Osteocyte (in vitro differentiated cells): ENCODE measurements at regions not wholly inside any gene's neighbourhood (a gene's known extent, or its start where the extent isn't known, plus 50 kb on each side); places are given as distances from the start of the nearest gene placed in this dataset.

Experiments used
- DNase-seq: peaks from one replicate; pipeline ENCODE4 v3.0.0; 2021; ENCODE audit warnings: mixed read lengths; ENCODE audit not compliant: unreplicated experiment; ENCODE audit errors: extremely low spot score
- H3K27ac Mint-ChIP-seq: one replicate; pipeline ENCODE4 v1.8.0; 2021; ENCODE audit warnings: mild to moderate bottlenecking, mixed read lengths; ENCODE audit not compliant: unreplicated experiment
- H3K27me3 Mint-ChIP-seq: one replicate; pipeline ENCODE4 v1.8.0; 2021; ENCODE audit warnings: mixed read lengths; ENCODE audit not compliant: unreplicated experiment
- H3K36me3 Mint-ChIP-seq: one replicate; pipeline ENCODE4 v1.8.0; 2021; ENCODE audit warnings: mixed read lengths; ENCODE audit not compliant: unreplicated experiment
- H3K4me1 Mint-ChIP-seq: one replicate; pipeline ENCODE4 v1.8.0; 2021; ENCODE audit warnings: mixed read lengths; ENCODE audit not compliant: unreplicated experiment
- H3K4me3 Mint-ChIP-seq: one replicate; pipeline ENCODE4 v1.8.0; 2021; ENCODE audit warnings: mild to moderate bottlenecking, moderate library complexity, mixed read lengths; ENCODE audit not compliant: unreplicated experiment
- H3K9me3 Mint-ChIP-seq: one replicate; pipeline ENCODE4 v1.8.0; 2021; ENCODE audit warnings: mixed read lengths; ENCODE audit not compliant: unreplicated experiment
- TF ChIP-seq, protein P1 (sequence below): fragments of 200-600 bp; sonication (generic); IDR thresholded peaks from 2 replicates; pipeline ENCODE4 v1.5.0; 2021; ENCODE audit warnings: antibody characterized with exemption, mild to moderate bottlenecking, moderate library complexity

DNA sequence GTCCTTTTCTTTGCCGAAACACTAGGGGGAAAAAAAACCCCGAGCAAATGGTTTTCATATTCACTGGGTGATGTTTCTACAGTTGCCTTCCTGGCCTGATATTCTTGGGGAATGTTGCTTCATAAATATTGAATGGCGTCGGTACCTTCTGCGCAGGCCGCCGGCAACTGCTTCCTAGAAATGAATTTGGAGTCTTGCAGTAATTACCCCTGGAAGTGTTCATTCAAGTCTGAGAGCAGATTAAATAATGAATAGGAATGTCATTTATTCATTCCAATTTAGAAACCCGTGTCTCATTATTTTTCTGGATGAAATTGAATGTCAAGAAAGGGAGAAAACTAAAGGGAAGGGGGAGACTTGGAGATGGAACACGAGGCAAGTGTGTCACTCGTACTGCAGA, 179.4 kb upstream of the KCNG1 start:
- H3K36me3 Mint-ChIP-seq: no peaks in the 10 kb centered on the region
- H3K9me3 Mint-ChIP-seq: no peaks in the 10 kb centered on the region
- no peak overlapping the region for H3K27ac Mint-ChIP-seq
- peaks cover 35% of the 10 kb centered on the region for H3K27me3 Mint-ChIP-seq
- peaks cover 5% of the 10 kb centered on the region for H3K4me1 Mint-ChIP-seq
- no peak for DNase-seq
- H3K4me3 Mint-ChIP-seq: no peak overlapping the region
- TF ChIP-seq, protein P1, sequence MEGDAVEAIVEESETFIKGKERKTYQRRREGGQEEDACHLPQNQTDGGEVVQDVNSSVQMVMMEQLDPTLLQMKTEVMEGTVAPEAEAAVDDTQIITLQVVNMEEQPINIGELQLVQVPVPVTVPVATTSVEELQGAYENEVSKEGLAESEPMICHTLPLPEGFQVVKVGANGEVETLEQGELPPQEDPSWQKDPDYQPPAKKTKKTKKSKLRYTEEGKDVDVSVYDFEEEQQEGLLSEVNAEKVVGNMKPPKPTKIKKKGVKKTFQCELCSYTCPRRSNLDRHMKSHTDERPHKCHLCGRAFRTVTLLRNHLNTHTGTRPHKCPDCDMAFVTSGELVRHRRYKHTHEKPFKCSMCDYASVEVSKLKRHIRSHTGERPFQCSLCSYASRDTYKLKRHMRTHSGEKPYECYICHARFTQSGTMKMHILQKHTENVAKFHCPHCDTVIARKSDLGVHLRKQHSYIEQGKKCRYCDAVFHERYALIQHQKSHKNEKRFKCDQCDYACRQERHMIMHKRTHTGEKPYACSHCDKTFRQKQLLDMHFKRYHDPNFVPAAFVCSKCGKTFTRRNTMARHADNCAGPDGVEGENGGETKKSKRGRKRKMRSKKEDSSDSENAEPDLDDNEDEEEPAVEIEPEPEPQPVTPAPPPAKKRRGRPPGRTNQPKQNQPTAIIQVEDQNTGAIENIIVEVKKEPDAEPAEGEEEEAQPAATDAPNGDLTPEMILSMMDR: no peak

DNA sequence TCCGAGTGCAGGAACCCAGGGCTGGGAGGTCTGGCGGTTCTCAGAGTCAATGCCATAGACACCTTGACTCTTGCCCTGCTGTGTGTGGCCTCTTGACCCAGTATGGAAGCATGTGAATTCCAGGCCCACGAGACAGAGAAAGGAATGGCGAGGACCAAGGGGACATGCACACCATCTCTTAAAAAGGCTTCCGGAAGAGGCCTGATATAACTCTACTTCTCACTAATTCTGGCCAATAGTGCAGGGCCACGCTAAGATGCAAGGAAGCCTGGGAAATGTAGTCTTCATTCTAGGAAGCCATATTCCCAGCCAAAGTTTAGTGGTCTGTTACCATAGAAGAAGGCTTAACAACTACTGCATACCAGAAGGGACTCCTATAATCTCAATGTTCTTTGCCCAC, 177.0 kb upstream of the KCNG1 start:
- H3K9me3 Mint-ChIP-seq: no peaks in the 10 kb centered on the region
- H3K27me3 Mint-ChIP-seq: peaks cover 21% of the 10 kb centered on the region
- H3K36me3 Mint-ChIP-seq: no peaks in the 10 kb centered on the region
- no peak overlapping the region for H3K4me3 Mint-ChIP-seq
- no peak overlapping the region for H3K27ac Mint-ChIP-seq
- DNase-seq: no peak
- H3K4me1 Mint-ChIP-seq: peaks cover 6% of the 10 kb centered on the region
- TF ChIP-seq, protein P1: no peak

DNA sequence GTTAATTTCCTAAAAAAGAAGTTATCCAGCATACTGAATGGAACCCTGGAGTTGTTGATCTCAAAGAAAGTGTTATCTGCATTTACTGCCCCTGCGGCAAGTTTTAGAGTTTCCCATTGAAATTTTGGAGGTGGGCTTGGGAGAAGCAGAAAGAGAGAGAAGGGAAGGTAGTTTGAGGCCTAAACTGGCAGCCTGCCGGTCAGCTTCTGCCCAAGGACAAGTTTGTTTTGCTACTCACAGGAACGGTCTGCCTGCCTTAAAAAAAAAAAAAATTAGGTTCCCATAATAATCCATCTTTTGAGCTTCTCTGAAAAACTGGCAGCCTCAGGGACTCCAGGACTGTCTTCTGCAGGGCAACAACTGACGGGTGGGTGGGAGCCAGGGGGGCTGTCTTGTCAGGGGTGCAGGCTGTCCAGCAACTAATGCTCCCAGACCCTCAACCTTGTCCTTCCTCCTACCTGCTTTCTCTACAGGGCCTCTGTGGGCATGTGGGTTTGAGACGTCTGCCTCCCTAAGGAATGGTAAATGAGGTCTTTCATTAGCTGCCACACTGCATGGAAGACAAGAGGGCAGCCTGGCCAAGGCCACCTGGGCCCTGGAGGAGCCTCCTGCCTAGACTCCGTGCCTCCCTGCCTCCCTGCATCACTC, 176.1 kb upstream of the KCNG1 start:
- Mint-ChIP-seq H3K27ac (no peak overlapping the region), H3K9me3 (no peaks in the 10 kb centered on the region), H3K4me3 (no peak overlapping the region), H3K27me3 (peaks cover 14% of the 10 kb centered on the region), H3K4me1 (peaks cover 6% of the 10 kb centered on the region), H3K36me3 (no peaks in the 10 kb centered on the region)
- DNase-seq: no peak
- TF ChIP-seq, protein P1: no peak

DNA sequence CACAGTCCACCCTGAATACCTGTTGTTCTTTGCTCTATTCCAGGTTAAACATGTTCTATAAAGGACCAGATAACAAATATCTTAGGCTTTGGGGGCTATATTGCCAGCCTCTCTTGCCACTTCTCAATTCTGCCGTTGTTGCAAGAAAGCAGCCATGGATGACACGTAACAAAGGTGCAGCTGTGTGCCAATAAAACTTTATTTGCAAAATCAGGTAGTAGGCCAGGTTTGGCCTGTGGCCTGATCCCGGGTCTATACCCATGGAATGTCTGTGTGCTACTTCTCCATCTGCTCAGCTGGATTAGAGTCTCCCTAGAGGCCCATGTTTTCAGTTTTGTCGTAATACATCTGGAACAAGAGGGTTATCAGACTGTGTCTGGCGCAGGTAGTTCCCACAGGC, 175.3 kb upstream of the KCNG1 start:
- Mint-ChIP-seq H3K36me3 (no peaks in the 10 kb centered on the region), H3K9me3 (no peaks in the 10 kb centered on the region)
- TF ChIP-seq, protein P1: no peak

DNA sequence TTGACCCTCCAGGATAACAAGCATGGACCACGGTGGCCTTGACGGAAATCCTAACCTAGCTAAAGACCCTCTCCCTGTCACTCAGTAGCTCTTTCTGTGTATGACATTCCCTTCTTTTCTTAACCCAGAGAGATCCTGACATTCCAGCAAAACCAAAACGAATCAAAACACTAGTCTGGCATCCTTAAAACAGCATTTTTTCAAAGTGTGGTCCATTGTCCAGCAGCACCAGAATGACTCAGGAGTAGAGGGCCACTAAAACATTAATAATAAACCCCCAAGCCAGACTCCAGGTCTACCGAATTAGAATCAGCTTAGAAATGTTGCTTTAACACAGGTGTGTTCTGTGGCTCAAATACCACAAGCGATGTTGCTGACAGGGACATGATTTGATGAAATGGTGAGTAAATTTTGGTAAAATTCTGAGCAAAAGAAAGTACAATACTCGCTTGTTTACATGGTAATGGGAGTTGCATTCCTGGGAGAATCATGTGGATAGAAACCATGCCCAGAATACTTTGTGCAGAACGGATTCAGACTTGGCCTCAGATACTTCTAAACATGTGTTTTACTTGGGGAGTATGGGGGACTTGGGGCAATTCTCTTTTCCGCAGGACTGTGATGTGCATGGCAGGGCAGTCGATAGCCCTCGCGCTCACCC, 174.2 kb upstream of the KCNG1 start:
- Mint-ChIP-seq H3K4me3 (no peak overlapping the region), H3K4me1 (peaks cover 6% of the 10 kb centered on the region), H3K36me3 (no peaks in the 10 kb centered on the region), H3K9me3 (no peaks in the 10 kb centered on the region), H3K27me3 (peaks cover 7% of the 10 kb centered on the region), H3K27ac (no peak overlapping the region)
- TF ChIP-seq, protein P1: no peak
- no peak for DNase-seq

More for the DNA sequence above, 175.3 kb upstream of the KCNG1 start:
- Mint-ChIP-seq H3K27ac (no peak overlapping the region), H3K4me3 (no peak overlapping the region), H3K4me1 (peaks cover 6% of the 10 kb centered on the region), H3K27me3 (peaks cover 14% of the 10 kb centered on the region)
- no peak for DNase-seq
